ENCODE measurements at regions not wholly inside any gene's neighbourhood (a gene's known extent, or its start where the extent isn't known, plus 50 kb on each side); places are given as distances from the start of the nearest gene placed in this dataset.

DNA sequence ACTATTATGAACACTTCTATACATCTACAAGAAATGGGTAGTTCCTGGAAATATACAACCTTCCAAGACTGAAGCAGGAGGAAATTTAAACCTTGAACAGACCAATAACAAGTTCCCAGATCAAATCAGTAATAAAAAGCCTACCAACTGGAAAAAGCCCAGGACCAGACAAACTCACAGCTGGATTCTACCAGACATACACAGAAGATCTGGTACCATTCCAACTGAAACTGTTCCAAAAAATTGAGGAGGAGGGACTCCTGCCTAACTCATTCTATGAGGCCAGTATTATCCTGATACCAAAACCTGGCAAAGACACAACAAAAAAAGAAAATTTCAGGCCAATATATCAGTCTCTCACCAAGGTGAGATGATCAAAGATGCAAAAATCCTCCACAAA is 189.4 kb downstream of the RPS29 start:
- no peak for DNase-seq

DNA sequence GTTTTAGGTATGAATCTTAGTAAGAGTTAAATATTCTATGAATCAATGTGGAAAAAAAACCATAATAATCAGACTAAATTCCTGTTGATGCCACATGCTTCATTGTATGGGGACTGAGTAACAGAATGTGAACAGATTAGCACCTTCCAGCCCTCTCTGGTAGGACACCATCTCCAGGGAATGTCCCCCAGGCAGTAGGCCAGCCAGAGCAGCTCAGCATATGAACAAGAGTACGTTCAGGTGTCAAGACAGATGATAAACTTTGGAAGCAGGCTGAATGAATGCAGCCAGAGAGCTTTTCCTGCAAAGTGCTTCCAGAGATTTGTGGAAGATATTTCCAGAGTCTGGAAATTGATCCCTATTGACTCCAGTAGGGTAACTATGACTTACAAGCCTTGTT is 204.4 kb downstream of the RPS29 start:
- no peak for DNase-seq

GRCh38 chr14:49367696-49368095 is 218.5 kb downstream of the RPS29 start:
- no peak for DNase-seq

DNA sequence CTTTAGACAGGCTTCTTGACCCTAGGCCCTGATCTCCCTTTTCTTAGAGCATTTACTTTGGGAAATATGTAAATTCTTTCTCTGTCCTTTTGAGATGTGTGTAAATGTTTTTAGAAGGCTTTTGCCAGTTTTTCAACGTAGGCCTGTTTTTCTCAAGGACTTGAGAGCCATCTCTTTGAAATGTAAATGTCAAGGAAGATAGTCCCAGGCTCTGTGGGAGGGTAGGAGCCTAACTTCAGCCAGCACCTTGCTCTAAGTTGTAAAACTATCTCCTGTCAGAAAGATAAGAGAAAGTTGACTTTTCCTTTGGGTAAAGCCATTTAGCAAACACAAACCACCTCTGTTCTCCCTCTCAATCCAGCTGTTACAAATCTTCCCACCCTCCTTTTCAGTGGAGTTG is 219.8 kb downstream of the RPS29 start:
- no peak for DNase-seq

- no peak for DNase-seq
Observed at GRCh38 chr14:49364752-49365117, 221.4 kb downstream of the RPS29 start.

- no peak for DNase-seq
Observed at GRCh38 chr14:49363821-49364751, 222.1 kb downstream of the RPS29 start.

GRCh38 chr14:49362916-49363315 is 223.3 kb downstream of the RPS29 start:
- DNase-seq, result no peak

DNA sequence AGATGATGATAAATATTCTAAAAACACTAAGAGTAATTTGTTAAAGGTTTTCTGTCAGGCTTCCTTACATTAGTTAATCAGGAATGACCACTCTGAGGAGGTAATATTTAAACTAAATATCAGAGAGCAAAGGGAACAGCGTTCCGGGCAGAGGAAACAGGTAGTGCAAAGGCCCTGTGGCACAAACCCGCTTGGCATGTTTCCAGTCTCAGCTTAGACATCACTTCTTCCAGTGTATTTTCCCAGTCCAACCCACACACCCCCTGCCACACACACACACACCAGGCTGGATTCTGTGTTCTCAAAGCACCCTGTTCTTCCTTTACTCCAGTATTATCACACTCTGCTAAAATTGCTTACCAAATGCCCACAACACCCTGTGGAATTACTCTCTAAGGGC is 247.1 kb downstream of the RPS29 start:
- DNase-seq, result no peak

DNA sequence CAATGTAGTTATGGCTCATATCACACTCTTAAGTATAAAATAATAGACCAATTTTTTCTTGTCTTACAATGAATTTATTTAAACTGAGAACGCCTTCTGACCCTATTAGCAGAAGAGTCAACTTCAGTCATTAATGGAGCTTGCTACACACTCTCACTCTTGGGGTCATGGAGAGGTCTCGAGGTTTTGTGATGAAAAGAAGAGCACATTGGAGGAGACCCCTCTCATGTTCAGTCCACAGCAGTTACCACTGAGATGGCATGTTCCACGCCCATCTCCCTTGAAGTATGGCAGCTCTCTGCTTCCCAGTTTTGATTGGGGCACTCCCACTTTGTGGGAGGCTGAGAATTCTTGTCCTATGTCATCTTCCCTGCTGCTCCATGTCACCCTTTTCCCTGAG is 266.4 kb downstream of the RPS29 start:
- no peak for DNase-seq

- DNase-seq, result no peak
Observed at GRCh38 chr14:49315570-49315969, 270.6 kb downstream of the RPS29 start.

GRCh38 chr14:49314737-49315136 is 271.4 kb downstream of the RPS29 start:
- DNase-seq, result no peak

DNA sequence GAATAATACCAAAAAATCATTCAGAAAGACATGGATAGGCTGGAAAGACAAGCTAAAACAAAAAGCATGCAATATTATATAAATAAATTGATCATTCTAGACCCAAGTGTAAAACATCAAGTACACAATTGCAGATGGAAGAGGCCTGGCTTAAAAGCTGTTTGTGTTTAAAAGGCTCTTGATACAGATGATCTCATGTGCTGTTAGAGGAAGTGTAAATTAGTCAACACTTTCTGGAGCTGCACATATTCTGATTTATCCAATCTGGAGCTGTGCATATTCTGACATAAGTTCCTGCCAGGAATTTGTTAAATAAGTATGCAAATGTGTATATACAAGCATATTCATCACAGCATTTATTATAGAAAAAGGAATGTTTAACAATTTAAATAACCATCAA is 273.1 kb downstream of the RPS29 start:
- DNase-seq, result no peak

DNA sequence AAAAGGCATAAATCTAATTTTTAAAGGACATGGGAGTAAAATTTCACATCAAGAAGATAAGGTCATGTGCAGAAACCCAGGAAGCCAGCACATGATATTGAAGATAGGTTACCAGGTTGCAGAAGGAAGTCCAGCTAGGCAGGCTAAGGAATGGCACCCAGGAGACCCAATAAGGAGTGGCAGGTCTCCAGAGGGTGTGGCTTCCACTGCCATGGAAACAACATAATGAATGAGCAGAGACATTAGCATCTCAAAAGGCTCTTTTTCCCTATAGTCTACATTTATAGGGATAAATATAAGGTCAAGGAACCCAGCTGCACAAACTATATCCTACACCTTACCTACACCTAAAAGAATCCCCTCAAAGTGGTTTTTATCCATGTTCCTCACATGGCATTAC is 275.9 kb downstream of the RPS29 start:
- DNase-seq, result no peak

DNA sequence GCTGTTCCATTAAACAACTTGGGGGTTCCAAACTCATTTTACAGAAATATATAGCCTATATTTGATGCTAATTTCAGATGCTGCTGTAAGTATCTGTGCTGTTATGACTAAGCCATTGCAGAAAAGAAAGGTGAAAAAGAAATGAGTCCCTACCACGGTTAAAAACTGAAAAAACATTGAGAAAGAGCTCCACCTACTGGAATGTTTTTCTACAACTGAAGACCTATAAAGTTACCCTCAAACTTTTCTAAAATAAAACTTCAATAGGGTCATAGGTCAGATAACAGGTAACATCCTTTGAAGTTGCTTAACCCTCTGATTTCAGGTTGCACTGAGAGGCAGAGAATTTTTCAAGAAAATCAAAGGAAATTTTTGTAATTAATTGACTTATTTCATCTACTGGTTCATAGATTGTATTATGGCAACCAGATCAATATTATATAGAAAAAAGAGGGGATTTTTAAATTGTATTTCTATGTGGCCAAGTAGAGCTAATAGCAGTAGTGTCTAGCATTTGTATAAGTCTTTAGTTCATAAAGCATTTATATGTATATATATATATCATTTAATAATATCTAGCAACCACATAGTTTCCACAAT is 279.9 kb downstream of the RPS29 start:
- no peak for DNase-seq

- DNase-seq, result peak in 2 of 56 donors; percentile 4 to 10
Observed at GRCh38 chr14:49303946-49304516, 282.1 kb downstream of the RPS29 start.

DNA sequence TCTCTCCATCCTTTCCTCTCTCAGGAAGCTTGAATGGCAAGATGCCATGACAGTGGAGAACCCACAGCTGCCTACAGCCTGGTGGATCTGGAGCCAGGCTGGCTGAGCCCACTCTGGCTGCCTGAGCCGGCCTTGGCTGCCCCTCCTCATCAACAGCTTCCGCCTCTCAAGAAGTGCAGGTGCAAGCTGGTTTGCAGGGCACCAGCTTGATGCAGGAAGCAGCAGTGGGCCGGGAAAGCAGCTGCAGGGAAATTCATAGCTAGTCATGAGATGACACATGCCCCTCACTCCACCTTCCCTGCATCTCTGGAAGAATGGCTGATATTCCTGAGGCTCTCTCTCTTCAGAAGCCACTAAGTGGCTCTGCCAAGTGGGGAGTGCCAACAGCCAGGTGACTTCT is 289.1 kb downstream of the RPS29 start:
- peak in 2 of 56 donors; percentile 2 to 4 for DNase-seq

GRCh38 chr14:49294621-49295148 is 291.5 kb downstream of the RPS29 start:
- no peak for DNase-seq

DNA sequence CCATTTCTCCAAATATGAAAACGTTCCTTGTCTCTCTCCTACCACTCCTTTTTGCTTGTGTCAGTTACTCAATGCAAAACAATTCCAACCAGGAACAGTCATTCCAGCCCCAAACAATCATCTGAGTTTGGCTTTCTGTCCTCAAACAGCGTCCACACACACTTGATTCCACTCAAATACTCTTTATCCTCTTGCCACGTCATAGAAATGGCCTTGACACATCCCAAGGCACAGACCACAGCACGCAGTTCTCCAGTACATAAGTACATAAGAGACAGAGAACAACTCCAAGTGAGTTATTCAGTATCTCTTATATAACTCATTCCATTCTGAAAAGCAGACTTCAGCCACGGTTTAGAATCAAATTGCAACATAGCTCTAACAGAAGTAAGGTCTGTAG is 299.2 kb downstream of the RPS29 start:
- no peak for DNase-seq

GRCh38 chr14:49286257-49286983 is 299.8 kb downstream of the RPS29 start:
- DNase-seq, result no peak

- DNase-seq, result no peak
Observed at GRCh38 chr14:49280566-49280965, 305.6 kb downstream of the RPS29 start.

DNA sequence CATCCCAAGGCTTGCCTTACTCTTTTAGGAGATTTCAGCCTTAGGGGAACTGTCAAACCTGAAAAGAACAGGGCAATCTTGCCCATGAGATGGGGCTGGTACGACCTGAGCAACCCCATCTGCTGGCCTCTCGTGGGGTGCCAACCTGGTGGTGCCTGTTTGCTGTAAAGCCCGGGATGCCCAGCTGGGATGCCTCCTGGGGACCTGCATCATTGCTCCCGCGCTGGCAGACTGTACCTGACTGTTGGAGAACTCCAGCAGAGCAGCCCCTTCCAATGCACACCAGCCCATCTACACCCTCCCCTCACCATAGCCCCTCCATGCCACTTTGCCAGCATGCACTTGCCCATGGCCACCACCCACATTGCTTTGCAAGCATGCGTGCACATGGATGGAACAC is 335.7 kb downstream of the RPS29 start:
- no peak for DNase-seq

DNA sequence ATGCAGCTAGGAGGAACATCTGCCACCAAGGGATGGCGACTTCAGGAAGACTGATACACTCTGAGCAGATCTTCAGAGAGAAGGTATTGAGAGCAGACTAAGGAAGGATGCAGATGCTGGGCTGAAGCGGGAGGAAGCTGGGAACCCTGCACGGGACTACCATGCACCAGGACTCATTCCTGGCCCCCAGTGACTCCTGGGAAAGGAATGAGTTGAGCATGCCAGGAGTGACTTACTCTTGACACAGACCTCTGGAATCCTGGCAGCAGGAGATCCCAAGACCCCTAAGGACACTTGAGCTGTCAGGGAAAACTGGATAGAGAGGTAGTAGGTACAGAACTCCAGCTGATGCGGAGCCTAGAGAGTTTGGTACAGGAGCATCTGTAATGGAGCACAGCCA is 336.1 kb downstream of the RPS29 start:
- no peak for DNase-seq
